H1 (cell line): ENCODE measurements at regions not wholly inside any gene's neighbourhood (a gene's known extent, or its start where the extent isn't known, plus 50 kb on each side); places are given as distances from the start of the nearest gene placed in this dataset.

Experiments used
- CTCF ChIA-PET: fragments of 300-600 bp; sonication (Branson Sonifier 250); formaldehyde crosslinking; loops from one replicate; lab custom pipeline; 2021; ENCODE audit not compliant: partially characterized antibody; lab: Charles Lee
- POLR2A ChIA-PET: fragments of 300-600 bp; sonication (Branson Sonifier 250); formaldehyde crosslinking; loops from one replicate; lab custom pipeline; 2021; ENCODE audit warnings: inconsistent platforms; ENCODE audit not compliant: partially characterized antibody; lab: Charles Lee
- DNase-seq, 2 experiments: peaks; one replicate each; pipeline versions ENCODE4 v3.0.0 to v3.0.0-alpha.2; 2010 to 2022; ENCODE audit warnings: low spot score in 2 of 2, low read depth in 1 of 2, mixed read lengths in 1 of 2
- FAIRE-seq: peaks from 2 replicates; lab custom pipeline; 2011; peaks lifted over from hg19 to GRCh38; lab: Jason Lieb, UNC
- H2AFZ ChIP-seq: 2 replicates; pipeline ENCODE4 v1.8.1; 2012; ENCODE audit warnings: low read length, inconsistent platforms
- H2AK5ac ChIP-seq: 2 replicates; pipeline ENCODE4 v1.6.1; 2013; ENCODE audit warnings: low read depth, low read length
- H2BK120ac ChIP-seq: replicated peaks from 2 replicates; pipeline ENCODE3; 2013; ENCODE audit warnings: low read depth, low read length, inconsistent platforms
- H2BK12ac ChIP-seq: 2 replicates; pipeline ENCODE4 v1.6.1; 2013; ENCODE audit warnings: low read depth, low read length
- H2BK15ac ChIP-seq: 2 replicates; pipeline ENCODE4 v1.6.1; 2013; ENCODE audit warnings: low read length
- H2BK20ac ChIP-seq: 2 replicates; pipeline ENCODE4 v1.6.1; 2013; ENCODE audit warnings: low read length
- H2BK5ac ChIP-seq: 2 replicates; pipeline ENCODE4 v1.6.1; 2013; ENCODE audit warnings: low read depth, low read length
- H3K14ac ChIP-seq: 2 replicates; pipeline ENCODE4 v1.6.1; 2013; ENCODE audit warnings: inconsistent platforms; ENCODE audit not compliant: insufficient read length
- H3K18ac ChIP-seq: 2 replicates; pipeline ENCODE4 v1.6.1; 2013; ENCODE audit warnings: low read length; ENCODE audit errors: extremely low read depth
- H3K23ac ChIP-seq: 2 replicates; pipeline ENCODE4 v1.6.1; 2013; ENCODE audit warnings: inconsistent platforms; ENCODE audit not compliant: insufficient read length
- H3K23me2 ChIP-seq: 2 replicates; pipeline ENCODE4 v1.6.1; 2013; ENCODE audit warnings: low read depth, low read length
- H3K27ac ChIP-seq: 2 replicates; pipeline ENCODE4 v1.6.1; 2011; ENCODE audit warnings: low read depth, low read length, inconsistent platforms
- H3K27me3 ChIP-seq, 4 experiments: replicated peaks in 1 of 4; 1 replicate in 1 of 4; 2 replicates in 3 of 4; pipeline versions ENCODE4 v1.6.1 to v1.8.1; 2011 to 2013; ENCODE audit warnings: low read length in 3 of 4, mild to moderate bottlenecking in 3 of 4, inconsistent platforms in 2 of 4, mixed read lengths in 2 of 4, moderate library complexity in 1 of 4; ENCODE audit not compliant: control insufficient read depth in 3 of 4, insufficient read depth in 3 of 4; ENCODE audit errors: extremely low read depth in 1 of 4
- H3K36me3 ChIP-seq, 4 experiments: 2 replicates each; pipeline versions ENCODE4 v1.6.1 to v1.8.1; 2011 to 2013; ENCODE audit warnings: mild to moderate bottlenecking in 4 of 4, low read length in 3 of 4, moderate library complexity in 2 of 4, control low read depth in 1 of 4, inconsistent platforms in 1 of 4; ENCODE audit not compliant: insufficient read depth in 4 of 4, control insufficient read depth in 2 of 4
- H3K4ac ChIP-seq: replicated peaks from 2 replicates; pipeline ENCODE3; 2013; ENCODE audit warnings: low read length, low read depth, mixed read lengths, inconsistent platforms; ENCODE audit not compliant: insufficient read length
- H3K4me1 ChIP-seq, 4 experiments: replicated peaks in 1 of 4; 1 replicate in 1 of 4; 2 replicates in 3 of 4; pipeline versions ENCODE4 v1.6.1 to v1.8.1; 2011 to 2013; ENCODE audit warnings: low read length in 3 of 4, inconsistent platforms in 2 of 4, mixed read lengths in 1 of 4; ENCODE audit not compliant: insufficient read depth in 4 of 4, control insufficient read depth in 3 of 4
- H3K4me2 ChIP-seq, 2 experiments: 2 replicates each; pipeline versions ENCODE4 v1.6.1 to v1.8.1; 2011 to 2013; ENCODE audit warnings: low read depth in 2 of 2, low read length in 2 of 2, control low read depth in 1 of 2, inconsistent platforms in 1 of 2, mild to moderate bottlenecking in 1 of 2; ENCODE audit not compliant: insufficient read depth in 1 of 2
- H3K4me3 ChIP-seq, 4 experiments: fragments of 200-600, 300-600 bp in 1 of 4; sonication (generic), shearing (Covaris generic), sonication (Bioruptor Twin) in 1 of 4; 2 replicates each; pipeline versions ENCODE4 v1.5.1 to v1.8.1; 2011 to 2016; ENCODE audit warnings: low read length in 4 of 4, low read depth in 3 of 4, control low read depth in 2 of 4, inconsistent platforms in 2 of 4, mild to moderate bottlenecking in 2 of 4, mixed read lengths in 1 of 4, moderate library complexity in 1 of 4; ENCODE audit not compliant: insufficient read depth in 2 of 4; ENCODE audit errors: extremely low read depth in 1 of 4
- H3K56ac ChIP-seq: replicated peaks from 2 replicates; pipeline ENCODE3; 2013; ENCODE audit warnings: low read depth, mild to moderate bottlenecking, mixed read lengths, low read length, inconsistent platforms; ENCODE audit not compliant: insufficient read length
- H3K79me1 ChIP-seq: 2 replicates; pipeline ENCODE4 v1.6.1; 2013; ENCODE audit warnings: low read depth, low read length, control low read depth
- H3K79me2 ChIP-seq, 2 experiments: 2 replicates each; pipeline versions ENCODE4 v1.6.1 to v1.8.1; 2012 to 2013; ENCODE audit warnings: low read length in 2 of 2, mild to moderate bottlenecking in 2 of 2, inconsistent platforms in 1 of 2; ENCODE audit not compliant: insufficient read depth in 2 of 2, control insufficient read depth in 1 of 2
- H3K9ac ChIP-seq, 4 experiments: replicated peaks in 1 of 4; 1 replicate in 1 of 4; 2 replicates in 3 of 4; pipeline versions ENCODE4 v1.6.1 to v1.8.1; 2011 to 2013; ENCODE audit warnings: low read depth in 3 of 4, low read length in 3 of 4, control low read depth in 2 of 4, mild to moderate bottlenecking in 2 of 4, moderate library complexity in 2 of 4, inconsistent platforms in 1 of 4; ENCODE audit errors: extremely low read depth in 1 of 4
- H3K9me3 ChIP-seq, 2 experiments: 2 replicates each; pipeline versions ENCODE4 v1.6.1 to v1.8.1; 2012 to 2013; ENCODE audit warnings: mild to moderate bottlenecking in 2 of 2, moderate library complexity in 2 of 2, control low read depth in 1 of 2, inconsistent platforms in 1 of 2, low read depth in 1 of 2, low read length in 1 of 2, mixed read lengths in 1 of 2; ENCODE audit not compliant: insufficient read depth in 2 of 2
- H4K20me1 ChIP-seq, 2 experiments: replicated peaks in 1 of 2; 2 replicates each; pipeline versions ENCODE3 to v1.8.1; 2011 to 2013; ENCODE audit warnings: inconsistent platforms in 2 of 2, low read length in 2 of 2, mild to moderate bottlenecking in 1 of 2; ENCODE audit not compliant: insufficient read depth in 2 of 2, control insufficient read depth in 1 of 2
- H4K5ac ChIP-seq: 2 replicates; pipeline ENCODE4 v1.6.1; 2013; ENCODE audit warnings: low read length, low read depth, mixed read lengths, inconsistent platforms; ENCODE audit not compliant: insufficient read length
- H4K8ac ChIP-seq: 2 replicates; pipeline ENCODE4 v1.8.0; 2013; ENCODE audit warnings: mild to moderate bottlenecking, moderate library complexity, low read length, inconsistent platforms; ENCODE audit not compliant: insufficient read depth; ENCODE audit errors: extremely low read depth
- H4K91ac ChIP-seq: replicated peaks from 2 replicates; pipeline ENCODE3; 2013; ENCODE audit warnings: low read length, mixed read lengths, inconsistent platforms; ENCODE audit not compliant: insufficient read length
- CBX8 ChIP-seq: fragments of 300-800, 300-1000 bp; sonication (generic); IDR thresholded peaks from 2 replicates; pipeline ENCODE4 v1.7.1; 2016; ENCODE audit warnings: low read depth, low read length, borderline replicate concordance
- CEBPB ChIP-seq: IDR thresholded peaks from 2 replicates; pipeline ENCODE4 v1.6.1; 2012; ENCODE audit warnings: low read depth, low read length
- CHD2 ChIP-seq: IDR thresholded peaks from 2 replicates; pipeline ENCODE4 v1.6.1; 2012; ENCODE audit warnings: low read length, improper control_type of control experiment
- CTBP2 ChIP-seq: IDR thresholded peaks from 2 replicates; pipeline ENCODE4 v1.7.0; 2011; ENCODE audit warnings: borderline replicate concordance, mild to moderate bottlenecking, moderate library complexity, mixed read lengths, low read length; ENCODE audit not compliant: insufficient read depth, insufficient read length
- KDM4A ChIP-seq: IDR thresholded peaks from one replicate; pipeline ENCODE4 v1.7.1; 2012; ENCODE audit warnings: low read depth, mild to moderate bottlenecking, moderate library complexity, low read length, inconsistent platforms; ENCODE audit not compliant: severe bottlenecking
- PHF8 ChIP-seq: fragments of 200-600 bp; sonication (generic); conservative IDR thresholded peaks from 2 replicates; pipeline ENCODE4 v1.7.1; 2012; ENCODE audit warnings: low read depth, mild to moderate bottlenecking, inconsistent platforms, low read length, moderate library complexity
- POLR2A ChIP-seq, 2 experiments: IDR thresholded peaks; 1 replicate in 1 of 2; 2 replicates in 1 of 2; pipeline ENCODE4 v1.6.1; 2011; ENCODE audit warnings: low read depth in 2 of 2, low read length in 2 of 2, mild to moderate bottlenecking in 2 of 2; ENCODE audit errors: control extremely low read depth in 1 of 2
- SRF ChIP-seq: IDR thresholded peaks from 2 replicates; pipeline ENCODE4 v1.6.1; 2011; ENCODE audit warnings: mild to moderate bottlenecking, low read depth, low read length, moderate library complexity
- TCF12 ChIP-seq: IDR thresholded peaks from 2 replicates; pipeline ENCODE4 v1.6.1; 2011; ENCODE audit warnings: low read depth, mild to moderate bottlenecking, low read length
- TEAD4 ChIP-seq: IDR thresholded peaks from 2 replicates; pipeline ENCODE4 v1.6.1; 2012; ENCODE audit warnings: low read depth, low read length, inconsistent platforms, mixed read lengths
- ZNF274 ChIP-seq: IDR thresholded peaks from 2 replicates; pipeline ENCODE4 v1.7.0; 2012; ENCODE audit warnings: low read length, borderline replicate concordance; ENCODE audit errors: extremely low read depth
- WGBS, 2 experiments: shearing (Covaris generic) in 1 of 2; methylation state at CpG; one replicate each; pipeline versions ENCODE4 v1.1.6 to v1.1.7; 2013 to 2015; ENCODE audit warnings: low lambda C conversion rate in 2 of 2, mixed read lengths in 2 of 2, inconsistent platforms in 1 of 2, low coverage in 1 of 2, missing lambda C conversion rate in 1 of 2; ENCODE audit not compliant: insufficient replicate concordance in 2 of 2, insufficient coverage in 1 of 2, insufficient read length in 1 of 2; ENCODE audit errors: extremely low coverage in 1 of 2, missing lambda C conversion rate in 1 of 2; 5-methylcytosine and 5-hydroxymethylcytosine counted together

- Histone ChIP-seq H3K23ac (no peak overlapping the region), H3K9ac (no peak overlapping the region), H3K79me1 (no peaks in the 10 kb centered on the region), H3K14ac (no peak overlapping the region), H4K20me1 (no peaks in the 10 kb centered on the region), H3K4me3 (no peak overlapping the region), H2BK12ac (no peak overlapping the region), H3K9me3 (no peaks in the 10 kb centered on the region), H4K91ac (no peak overlapping the region), H3K18ac (no peak overlapping the region), H3K27ac (no peak overlapping the region), H3K4me2 (no peak overlapping the region), H3K79me2 (no peaks in the 10 kb centered on the region), H3K27me3 (no peaks in the 10 kb centered on the region), H2BK120ac (no peak overlapping the region), H2AFZ (no peak overlapping the region), H3K23me2 (no peaks in the 10 kb centered on the region), H2AK5ac (no peak overlapping the region), H2BK20ac (no peak overlapping the region), H4K5ac (no peak overlapping the region), H3K4ac (no peak overlapping the region), H2BK15ac (no peak overlapping the region), H4K8ac (no peak overlapping the region), H3K56ac (no peak overlapping the region), H3K36me3 (no peaks in the 10 kb centered on the region), H2BK5ac (no peak overlapping the region), H3K4me1 (no peaks in the 10 kb centered on the region)
- no peak for TF ChIP-seq TEAD4
- no peak for TF ChIP-seq ZNF274
- TF ChIP-seq KDM4A = no peak
- TF ChIP-seq PHF8 = no peak
- TF ChIP-seq CTBP2 = no peak
- no peak for TF ChIP-seq CEBPB
- no peak for TF ChIP-seq POLR2A (IDR thresholded peaks at IDR 0.05; ENCODE audit: control extremely low read depth in 1 of 2, low read depth in 2 of 2, low read length in 2 of 2)
- TF ChIP-seq TCF12 = no peak
- no peak for TF ChIP-seq CBX8
- TF ChIP-seq SRF = no peak
- TF ChIP-seq CHD2 = no peak
- DNase-seq (no peak), FAIRE-seq (no peak)
- CTCF ChIA-PET = no interaction called here
- POLR2A ChIA-PET = no interaction called here
- 92% methylated on average over 4 of the region's 4 CpGs; no CpG with 5 or more reads in 1 of the 2 experiments for WGBS, 2 experiments
Measured at GRCh38 chr5:162769019-162769418, 668.4 kb upstream of the CCNG1 start.
